ENCODE measurements at regions not wholly inside any gene's neighbourhood (a gene's known extent, or its start where the extent isn't known, plus 50 kb on each side); places are given as distances from the start of the nearest gene placed in this dataset.

DNA sequence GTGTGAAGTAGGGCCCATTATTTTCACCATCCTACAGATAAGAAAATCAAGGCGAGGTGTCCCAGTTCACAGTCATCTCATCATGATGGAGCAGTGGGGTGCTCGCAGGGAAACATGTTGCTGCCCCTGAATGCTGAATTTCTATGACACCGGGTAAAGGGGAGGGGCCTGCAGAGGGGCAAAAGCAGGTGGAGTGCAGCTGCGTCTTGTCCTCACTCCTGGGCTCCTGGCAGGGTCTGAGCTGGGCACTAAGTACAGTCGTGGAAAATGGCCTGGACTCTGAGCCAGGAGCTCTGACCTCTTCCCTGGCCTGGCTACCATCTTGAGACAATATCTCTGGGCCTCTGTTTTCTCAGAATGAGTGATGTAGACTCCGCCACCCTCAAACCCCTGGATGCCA, 253.1 kb upstream of the PITRM1 start:
- TF ChIP-seq, protein P1, sequence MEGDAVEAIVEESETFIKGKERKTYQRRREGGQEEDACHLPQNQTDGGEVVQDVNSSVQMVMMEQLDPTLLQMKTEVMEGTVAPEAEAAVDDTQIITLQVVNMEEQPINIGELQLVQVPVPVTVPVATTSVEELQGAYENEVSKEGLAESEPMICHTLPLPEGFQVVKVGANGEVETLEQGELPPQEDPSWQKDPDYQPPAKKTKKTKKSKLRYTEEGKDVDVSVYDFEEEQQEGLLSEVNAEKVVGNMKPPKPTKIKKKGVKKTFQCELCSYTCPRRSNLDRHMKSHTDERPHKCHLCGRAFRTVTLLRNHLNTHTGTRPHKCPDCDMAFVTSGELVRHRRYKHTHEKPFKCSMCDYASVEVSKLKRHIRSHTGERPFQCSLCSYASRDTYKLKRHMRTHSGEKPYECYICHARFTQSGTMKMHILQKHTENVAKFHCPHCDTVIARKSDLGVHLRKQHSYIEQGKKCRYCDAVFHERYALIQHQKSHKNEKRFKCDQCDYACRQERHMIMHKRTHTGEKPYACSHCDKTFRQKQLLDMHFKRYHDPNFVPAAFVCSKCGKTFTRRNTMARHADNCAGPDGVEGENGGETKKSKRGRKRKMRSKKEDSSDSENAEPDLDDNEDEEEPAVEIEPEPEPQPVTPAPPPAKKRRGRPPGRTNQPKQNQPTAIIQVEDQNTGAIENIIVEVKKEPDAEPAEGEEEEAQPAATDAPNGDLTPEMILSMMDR (IDR thresholded peaks at IDR 0.05), result no peak
- no peak for TF ChIP-seq POLR2A (IDR thresholded peaks at IDR 0.05)

Data from heart left ventricle (tissue), 13 donors.